Fibroblast of mammary gland (primary cell): ENCODE measurements at regions not wholly inside any gene's neighbourhood (a gene's known extent, or its start where the extent isn't known, plus 50 kb on each side); places are given as distances from the start of the nearest gene placed in this dataset.
A peak's percentile ranks its signal among the peaks of the same experiment; 100 is the strongest.
"Not testable (repeated sequence)": the region's sequence is repeated elsewhere in the genome, so short reads cannot be mapped to it uniquely, and the experiment has no call there.

ENCODE experiments used
- DNase-seq: peaks from one replicate; pipeline ENCODE4 v3.0.0-alpha.2; 2010; ENCODE audit warnings: low read depth
- H3K4me3 ChIP-seq: 2 replicates; pipeline ENCODE4 v1.5.1; 2011; ENCODE audit warnings: low read depth, mild to moderate bottlenecking, low read length, moderate library complexity; ENCODE audit not compliant: control insufficient read depth
- TF ChIP-seq, protein P1 (sequence below): conservative IDR thresholded peaks from 2 replicates; pipeline ENCODE4 v1.5.1; 2011; ENCODE audit warnings: low read depth, low read length, inconsistent platforms; ENCODE audit not compliant: control insufficient read depth, insufficient read depth

DNA sequence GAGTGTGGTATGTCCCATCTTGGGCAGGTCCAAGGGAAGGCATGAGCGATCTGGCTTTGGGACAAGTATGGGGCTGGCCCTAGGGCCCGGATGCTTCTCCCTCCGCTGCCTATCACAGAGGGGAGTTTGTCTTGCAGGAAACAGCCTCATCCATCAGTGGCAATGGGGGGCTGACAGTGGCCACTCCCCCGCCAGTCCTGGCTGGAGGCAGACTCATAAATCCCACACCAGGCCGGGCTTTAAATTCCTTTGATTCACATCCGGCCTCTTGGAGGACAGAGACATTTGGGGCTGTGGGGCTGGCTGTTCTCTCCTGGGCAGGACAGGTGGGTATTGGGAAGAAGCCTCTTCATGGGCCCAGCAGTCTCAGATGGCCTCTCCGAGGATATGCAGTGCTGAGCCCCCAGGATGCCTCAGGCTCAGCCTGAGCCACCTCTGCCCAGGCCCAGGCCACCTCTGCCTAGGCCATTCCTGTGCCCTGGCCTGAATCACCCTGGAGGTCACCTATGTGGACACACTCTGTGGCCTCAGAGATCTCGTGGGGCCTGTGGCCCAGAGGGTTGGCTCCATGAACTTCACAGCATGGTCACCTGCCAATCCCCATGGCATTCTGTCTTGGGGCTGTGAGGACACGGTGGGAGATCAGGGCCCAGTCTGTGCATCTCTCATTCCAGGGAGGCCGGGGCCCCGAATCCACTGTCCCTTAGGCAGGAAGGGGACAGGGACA lies 84.2 kb upstream of the GOLGA6L4 start:
- no peak overlapping the region for H3K4me3 ChIP-seq
- no peak for DNase-seq
- TF ChIP-seq, protein P1, sequence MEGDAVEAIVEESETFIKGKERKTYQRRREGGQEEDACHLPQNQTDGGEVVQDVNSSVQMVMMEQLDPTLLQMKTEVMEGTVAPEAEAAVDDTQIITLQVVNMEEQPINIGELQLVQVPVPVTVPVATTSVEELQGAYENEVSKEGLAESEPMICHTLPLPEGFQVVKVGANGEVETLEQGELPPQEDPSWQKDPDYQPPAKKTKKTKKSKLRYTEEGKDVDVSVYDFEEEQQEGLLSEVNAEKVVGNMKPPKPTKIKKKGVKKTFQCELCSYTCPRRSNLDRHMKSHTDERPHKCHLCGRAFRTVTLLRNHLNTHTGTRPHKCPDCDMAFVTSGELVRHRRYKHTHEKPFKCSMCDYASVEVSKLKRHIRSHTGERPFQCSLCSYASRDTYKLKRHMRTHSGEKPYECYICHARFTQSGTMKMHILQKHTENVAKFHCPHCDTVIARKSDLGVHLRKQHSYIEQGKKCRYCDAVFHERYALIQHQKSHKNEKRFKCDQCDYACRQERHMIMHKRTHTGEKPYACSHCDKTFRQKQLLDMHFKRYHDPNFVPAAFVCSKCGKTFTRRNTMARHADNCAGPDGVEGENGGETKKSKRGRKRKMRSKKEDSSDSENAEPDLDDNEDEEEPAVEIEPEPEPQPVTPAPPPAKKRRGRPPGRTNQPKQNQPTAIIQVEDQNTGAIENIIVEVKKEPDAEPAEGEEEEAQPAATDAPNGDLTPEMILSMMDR, result no peak

DNA sequence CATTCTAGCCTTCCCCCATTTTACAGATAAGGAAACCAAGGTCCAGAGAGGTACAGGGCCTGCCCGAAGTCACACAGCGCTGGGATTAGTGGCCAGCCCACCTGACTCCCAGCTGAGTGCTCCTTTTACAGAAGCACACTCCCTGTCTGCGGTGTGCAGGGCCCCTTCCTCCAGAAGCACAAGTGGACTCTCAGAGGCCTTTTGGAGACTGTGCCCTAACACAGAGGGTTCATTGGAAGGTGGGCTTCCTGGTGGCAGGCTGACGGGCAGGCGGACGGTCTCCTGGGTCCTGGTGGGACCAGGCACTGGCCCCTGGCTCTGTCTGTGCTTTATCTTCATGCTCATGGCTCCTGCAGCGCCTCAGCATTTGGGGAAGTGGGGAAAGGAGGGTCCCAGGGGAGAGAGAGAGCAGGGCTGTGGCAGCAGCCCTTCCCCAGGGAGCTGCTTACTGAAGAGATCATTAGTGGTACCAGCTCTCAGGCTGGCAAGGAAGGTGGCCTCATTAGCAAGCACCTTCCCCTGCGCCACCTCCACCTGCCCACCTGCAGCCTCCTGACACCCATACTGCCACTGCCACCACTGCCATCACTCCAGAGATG lies 83.1 kb upstream of the GOLGA6L4 start:
- H3K4me3 ChIP-seq, DNase-seq: not testable (repeated sequence)

DNA sequence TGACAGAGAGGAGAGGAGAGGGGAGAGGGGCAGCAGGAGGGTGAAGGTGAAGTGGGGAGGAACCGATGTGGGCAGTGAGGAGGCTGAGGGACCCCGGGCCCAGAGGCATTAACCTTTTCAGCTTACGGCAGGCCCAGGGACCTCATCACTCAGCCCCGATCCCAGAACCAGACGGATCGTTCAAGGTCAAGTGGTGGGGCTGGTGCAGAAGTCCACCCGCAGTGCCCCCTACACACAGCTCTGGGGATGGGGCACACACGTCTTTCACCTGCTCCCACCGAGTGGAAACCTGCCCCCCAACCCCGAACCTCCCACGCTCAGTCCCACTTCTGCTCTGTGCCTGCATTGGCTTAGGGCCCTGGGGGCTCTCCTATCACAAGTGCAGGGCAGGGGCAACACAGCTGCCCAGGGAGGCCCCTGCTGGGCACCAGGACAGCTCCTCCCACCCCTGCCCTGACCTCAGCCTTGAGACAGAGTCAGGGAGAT lies 81.9 kb upstream of the GOLGA6L4 start:
- not testable (repeated sequence) for H3K4me3 ChIP-seq, DNase-seq

DNA sequence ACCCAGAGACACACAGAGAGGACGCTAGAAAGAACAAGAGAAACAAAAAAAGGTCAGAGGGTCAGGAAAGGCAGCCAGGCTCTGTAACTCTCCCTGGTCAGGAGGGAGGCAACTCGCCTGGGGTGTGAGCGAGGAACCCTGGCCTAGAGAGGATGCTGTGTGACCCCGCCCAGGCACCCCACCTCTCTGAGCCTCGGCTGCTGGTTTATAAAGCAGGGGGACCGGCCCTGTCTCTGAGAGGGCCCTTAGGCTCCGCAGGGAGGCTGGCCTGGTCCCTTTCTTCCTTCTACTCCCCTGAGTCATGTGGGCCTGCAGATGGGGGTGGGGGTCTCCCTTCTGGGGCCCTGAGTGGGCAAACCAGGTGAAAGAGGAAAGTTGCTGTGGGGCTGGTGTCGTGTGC lies 81.3 kb upstream of the GOLGA6L4 start:
- not testable (repeated sequence) for DNase-seq, H3K4me3 ChIP-seq

DNA sequence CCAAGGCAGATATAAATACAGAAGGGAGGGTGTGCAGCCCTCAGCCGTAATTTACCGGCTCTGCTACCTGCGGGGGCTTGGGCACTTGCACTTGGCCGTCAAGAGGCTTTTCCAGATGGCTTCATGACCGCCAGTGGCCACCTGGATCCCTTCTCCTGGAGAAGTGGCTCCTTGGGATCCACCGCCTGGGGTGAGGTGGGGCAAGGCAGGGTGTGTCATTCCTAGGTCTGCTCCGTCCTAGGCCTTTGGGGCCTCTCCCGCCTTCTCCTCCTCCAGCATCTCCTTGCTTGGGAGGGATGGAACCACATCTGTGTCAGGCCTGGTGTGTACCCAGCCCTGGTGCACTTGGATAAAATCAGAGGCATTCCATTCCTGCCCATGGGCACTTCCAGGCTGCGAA lies 80.8 kb upstream of the GOLGA6L4 start:
- not testable (repeated sequence) for DNase-seq, H3K4me3 ChIP-seq

DNA sequence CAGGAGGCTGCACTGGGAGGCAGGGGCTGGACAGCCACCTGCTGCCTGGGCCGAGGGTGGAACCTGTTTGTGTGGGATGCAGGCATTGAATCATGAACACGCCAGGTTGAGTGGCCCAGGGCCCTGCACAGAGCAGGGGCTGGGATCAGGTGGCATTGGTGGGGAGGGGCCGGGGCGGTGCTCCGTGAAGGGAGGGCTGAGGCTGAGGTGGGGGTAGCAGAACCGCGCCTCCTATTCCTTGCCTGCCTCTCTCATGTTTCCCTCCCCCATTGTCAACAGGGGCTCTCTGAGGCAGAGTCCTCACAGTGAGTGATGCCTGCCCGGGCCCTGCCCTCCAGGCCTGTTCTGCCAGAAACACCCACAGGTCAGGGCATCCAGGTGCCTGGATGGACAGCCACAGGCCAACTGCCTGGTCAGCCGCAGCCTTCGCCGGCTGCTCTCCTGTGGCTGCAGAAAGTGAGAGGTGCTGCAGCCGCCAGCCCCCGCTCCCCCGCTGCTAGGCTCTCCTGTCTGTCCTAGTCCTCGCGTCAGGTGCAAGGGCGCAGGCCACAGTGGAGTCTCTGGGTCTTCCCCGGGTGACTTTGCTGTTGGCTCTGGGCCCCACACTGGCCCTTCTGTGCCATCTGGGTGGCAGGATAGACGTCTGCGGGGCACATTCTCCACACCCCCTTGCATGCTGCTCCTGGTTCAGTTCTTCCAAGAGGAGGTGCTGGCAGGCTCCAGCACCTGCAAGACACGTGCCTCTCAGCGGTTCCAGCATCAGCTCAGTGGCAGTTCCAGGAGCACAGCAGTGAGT lies 79.6 kb upstream of the GOLGA6L4 start:
- not testable (repeated sequence) for DNase-seq, H3K4me3 ChIP-seq

DNA sequence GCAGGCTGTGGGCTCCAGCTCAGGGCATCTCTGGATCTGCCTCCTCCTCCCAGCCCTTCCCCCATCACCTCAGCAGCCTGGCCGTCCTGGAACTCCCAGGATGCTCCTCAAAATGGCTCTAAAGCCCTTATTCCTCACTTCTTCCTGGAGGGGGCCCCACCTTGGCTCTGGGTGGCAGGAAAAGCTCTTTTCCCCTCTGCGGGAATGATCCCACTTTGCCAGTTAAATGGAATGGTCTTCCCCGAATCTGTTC lies 79.1 kb upstream of the GOLGA6L4 start:
- H3K4me3 ChIP-seq, DNase-seq: not testable (repeated sequence)

DNA sequence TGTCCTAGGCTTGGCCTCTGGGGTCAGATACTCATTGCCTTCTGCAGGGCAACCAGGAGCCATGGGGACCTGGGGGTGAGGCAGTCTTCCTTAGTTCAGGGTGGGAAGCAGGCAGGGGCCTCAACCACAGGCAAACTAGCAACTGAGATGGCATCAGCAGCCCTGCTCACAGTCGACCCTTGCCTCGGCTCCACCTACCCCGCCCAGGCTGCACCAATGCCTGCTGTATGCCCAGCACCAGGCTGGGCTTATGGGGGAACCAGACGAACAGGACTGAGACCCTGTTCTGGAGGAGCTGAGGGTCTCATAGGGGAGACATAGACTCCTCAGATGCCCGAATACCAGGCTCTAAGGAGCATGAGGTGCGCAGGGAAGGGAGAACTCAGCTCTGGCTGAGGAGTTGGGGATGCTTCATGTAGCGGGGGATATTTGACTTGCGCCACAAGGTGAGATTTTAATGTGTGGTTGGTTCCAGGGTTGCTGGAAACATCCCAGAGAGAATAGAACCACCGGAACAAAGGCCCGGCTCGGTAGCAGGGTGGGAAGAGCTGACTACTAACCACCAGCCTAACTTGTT lies 78.4 kb upstream of the GOLGA6L4 start:
- DNase-seq, H3K4me3 ChIP-seq: not testable (repeated sequence)

DNA sequence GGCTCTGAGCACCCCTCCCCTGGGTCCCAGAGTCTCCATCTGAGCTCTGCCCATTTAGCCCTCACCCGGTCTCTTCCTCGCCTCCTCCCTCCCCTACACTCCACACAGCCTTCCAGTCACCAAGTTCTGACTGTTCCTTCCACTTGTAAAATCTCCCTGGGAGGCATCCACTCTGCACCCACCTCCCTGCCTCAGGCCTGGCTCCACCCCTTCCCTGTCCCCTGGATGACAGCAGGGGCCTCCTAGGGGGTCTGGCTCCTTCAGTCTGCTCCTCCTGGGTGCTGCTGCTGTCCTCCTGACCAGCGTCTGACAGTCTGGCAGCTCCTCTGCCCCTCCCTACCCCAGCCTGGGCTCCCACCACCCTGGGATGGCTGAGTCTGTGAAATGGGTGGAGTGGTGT lies 77.7 kb upstream of the GOLGA6L4 start:
- not testable (repeated sequence) for DNase-seq, H3K4me3 ChIP-seq

DNA sequence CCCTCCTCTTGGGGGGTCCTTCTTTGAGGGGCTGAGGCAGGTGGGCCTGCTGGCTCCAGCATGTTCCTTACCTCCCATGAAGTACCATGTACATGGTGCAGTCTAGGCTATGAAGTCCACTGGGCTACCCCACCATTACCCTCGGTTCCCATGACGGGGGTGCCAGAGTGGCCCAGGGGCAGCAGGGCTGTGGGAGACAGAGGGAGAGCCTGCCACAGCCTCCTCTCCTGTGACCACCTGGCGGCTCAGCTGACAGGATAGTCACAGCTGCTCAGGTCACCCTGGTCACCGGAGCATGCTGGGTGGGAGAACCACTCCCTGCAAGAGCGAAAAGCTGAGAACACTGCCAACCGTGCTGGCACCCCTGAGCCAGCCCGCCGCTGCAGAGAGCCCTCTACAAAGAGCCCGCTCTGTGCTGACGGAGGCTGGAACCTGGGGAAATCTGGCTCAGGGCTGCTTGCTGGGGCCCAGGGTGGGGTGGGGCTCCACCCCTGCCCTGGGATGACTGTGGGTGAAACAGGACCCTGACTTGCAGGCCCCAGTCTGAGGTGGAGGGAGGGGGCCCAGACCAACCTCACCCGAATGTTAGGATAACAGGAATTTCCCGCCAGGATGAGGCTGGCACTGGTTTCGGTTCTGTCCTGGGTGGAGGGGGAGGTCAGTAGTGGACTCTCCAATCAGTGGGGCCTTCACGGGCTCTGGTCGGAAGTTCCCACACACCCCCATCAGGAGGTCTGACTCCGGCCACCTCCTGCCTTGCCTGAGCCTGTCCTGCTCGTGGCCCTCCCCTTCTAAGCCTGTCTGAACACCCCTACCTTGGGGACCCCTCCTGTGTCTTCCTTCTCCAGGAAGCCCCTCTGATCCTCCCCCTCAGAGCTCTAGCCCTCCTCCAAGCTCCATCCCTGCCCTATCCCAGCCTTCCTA lies 76.0 kb upstream of the GOLGA6L4 start:
- DNase-seq, H3K4me3 ChIP-seq: not testable (repeated sequence)

DNA sequence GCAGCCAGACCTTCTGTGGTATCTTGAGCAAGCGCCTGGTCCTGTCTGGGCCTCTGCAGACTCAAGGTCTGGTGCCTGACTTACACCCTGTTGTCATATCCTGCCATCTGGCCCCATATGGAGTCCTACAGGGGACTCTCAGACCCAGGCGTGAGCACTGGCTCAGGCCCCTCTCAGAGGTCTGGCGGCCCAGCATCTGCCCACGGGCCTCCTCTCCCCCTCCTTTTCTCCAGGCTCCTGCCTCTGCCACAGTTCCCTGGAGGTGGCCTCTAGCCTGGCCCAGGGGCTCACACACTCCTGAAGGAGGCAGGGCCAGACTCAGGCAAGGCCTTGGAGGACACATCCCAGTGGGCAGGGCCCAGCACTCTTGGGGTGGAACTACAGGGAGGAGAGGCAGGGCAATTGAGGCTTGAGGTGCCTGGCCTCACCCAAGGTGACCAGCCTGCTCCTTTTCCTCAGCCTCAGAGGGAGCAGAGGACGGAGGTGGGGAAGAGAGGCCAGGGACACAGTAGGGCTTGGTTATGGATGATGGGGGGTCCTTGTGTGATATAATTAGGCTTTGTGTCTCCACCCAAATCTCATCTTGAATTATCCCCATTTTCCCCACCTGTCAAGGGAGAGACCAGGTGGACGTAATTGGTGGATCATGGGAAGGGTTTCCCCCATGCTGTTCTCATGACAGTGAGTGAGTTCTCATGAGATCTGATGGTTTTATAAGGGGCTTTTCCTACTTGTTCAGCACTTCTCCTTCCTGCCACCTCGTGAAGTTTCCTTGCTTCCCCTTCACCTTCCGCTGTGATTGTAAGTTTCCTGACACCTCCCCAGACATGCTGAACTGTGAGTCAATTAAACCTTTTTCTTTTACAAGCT lies 70.9 kb upstream of the GOLGA6L4 start:
- not testable (repeated sequence) for DNase-seq, H3K4me3 ChIP-seq

DNA sequence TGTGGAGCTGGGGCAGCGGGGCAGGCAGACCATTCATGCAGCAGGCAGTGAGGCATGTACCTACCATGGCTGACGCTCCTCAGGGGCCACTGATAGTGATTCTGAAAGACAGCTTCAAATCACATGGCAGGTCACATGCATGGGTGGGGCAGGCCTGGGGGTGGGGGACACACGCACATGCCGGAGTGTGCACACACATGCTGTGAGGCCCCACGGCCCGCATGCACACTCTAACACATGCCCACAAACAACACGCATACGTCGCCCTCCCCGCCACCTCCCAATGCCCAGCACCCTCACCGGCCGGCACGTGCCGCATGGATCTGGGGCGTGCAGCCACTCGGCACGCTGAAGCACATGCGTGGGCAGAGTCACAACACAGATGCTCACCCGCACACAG lies 65.5 kb upstream of the GOLGA6L4 start:
- not testable (repeated sequence) for H3K4me3 ChIP-seq, DNase-seq

DNA sequence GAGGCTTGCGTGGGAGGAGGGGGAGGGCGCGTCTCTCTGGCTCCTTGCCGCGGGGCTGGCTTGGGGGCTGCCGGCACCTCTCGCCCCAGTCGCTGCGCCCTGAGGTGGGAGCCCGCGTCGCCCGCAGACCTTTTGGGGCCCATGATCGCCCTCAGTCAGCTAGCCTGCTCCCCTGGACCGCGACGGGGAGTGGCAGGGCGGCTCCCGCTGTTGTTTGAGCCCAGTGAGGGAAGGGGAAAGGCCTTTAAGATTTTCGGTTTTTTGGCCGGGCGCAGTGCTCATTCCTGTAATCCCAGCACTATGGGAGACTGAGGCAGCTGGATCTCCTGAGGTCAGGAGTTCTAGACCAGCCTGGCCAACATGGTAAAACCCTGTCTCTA lies 62.4 kb upstream of the GOLGA6L4 start:
- not testable (repeated sequence) for DNase-seq
- peak overlapping the region; percentile 26 for H3K4me3 ChIP-seq
